H9 (cell line): ENCODE measurements at regions not wholly inside any gene's neighbourhood (a gene's known extent, or its start where the extent isn't known, plus 50 kb on each side); places are given as distances from the start of the nearest gene placed in this dataset.

Source experiments
- DNase-seq: peaks from one replicate; pipeline ENCODE4 v3.0.0-alpha.2; 2017
- H2AFZ ChIP-seq: one replicate; pipeline ENCODE4 v1.6.1; 2013; ENCODE audit warnings: mild to moderate bottlenecking, low read length, control low read depth, moderate library complexity
- H2AK5ac ChIP-seq: 2 replicates; pipeline ENCODE4 v1.6.1; 2013; ENCODE audit warnings: low read length, control low read depth, mixed read lengths; ENCODE audit not compliant: insufficient read length
- H2BK120ac ChIP-seq: one replicate; pipeline ENCODE4 v1.6.1; 2013; ENCODE audit warnings: low read depth, mild to moderate bottlenecking, low read length, control low read depth, inconsistent platforms; ENCODE audit not compliant: poor library complexity, severe bottlenecking
- H2BK12ac ChIP-seq: 2 replicates; pipeline ENCODE4 v1.6.1; 2013; ENCODE audit warnings: low read length, control low read depth, mixed read lengths, low read depth; ENCODE audit not compliant: insufficient read length
- H2BK15ac ChIP-seq: 2 replicates; pipeline ENCODE4 v1.6.1; 2013; ENCODE audit warnings: low read depth, low read length, control low read depth
- H2BK20ac ChIP-seq: one replicate; pipeline ENCODE4 v1.6.1; 2013; ENCODE audit warnings: low read depth, mild to moderate bottlenecking, low read length, control low read depth, inconsistent platforms; ENCODE audit not compliant: poor library complexity, severe bottlenecking
- H2BK5ac ChIP-seq: 2 replicates; pipeline ENCODE4 v1.6.1; 2013; ENCODE audit warnings: low read length, control low read depth, mixed read lengths; ENCODE audit not compliant: insufficient read length
- H3K14ac ChIP-seq: 2 replicates; pipeline ENCODE4 v1.6.1; 2013; ENCODE audit warnings: low read length, control low read depth; ENCODE audit not compliant: insufficient read depth
- H3K18ac ChIP-seq: 2 replicates; pipeline ENCODE4 v1.6.1; 2013; ENCODE audit warnings: low read depth, mild to moderate bottlenecking, mixed read lengths, low read length, control low read depth; ENCODE audit not compliant: insufficient read length
- H3K23ac ChIP-seq: 2 replicates; pipeline ENCODE4 v1.6.1; 2013; ENCODE audit warnings: low read length, control low read depth, mixed read lengths, low read depth; ENCODE audit not compliant: insufficient read length
- H3K23me2 ChIP-seq: 2 replicates; pipeline ENCODE4 v1.6.1; 2013; ENCODE audit warnings: low read depth, mild to moderate bottlenecking, mixed read lengths, low read length, control low read depth; ENCODE audit not compliant: insufficient read length, poor library complexity, severe bottlenecking
- H3K27ac ChIP-seq: 2 replicates; pipeline ENCODE4 v1.5.1; 2013; ENCODE audit warnings: low read length, control low read depth, mixed read lengths, low read depth; ENCODE audit not compliant: insufficient read length
- H3K27me3 ChIP-seq: 2 replicates; pipeline ENCODE4 v1.6.1; 2013; ENCODE audit warnings: low read length, control low read depth, inconsistent platforms; ENCODE audit not compliant: insufficient read depth
- H3K4ac ChIP-seq: 2 replicates; pipeline ENCODE4 v1.6.1; 2013; ENCODE audit warnings: low read depth, mild to moderate bottlenecking, control low read depth, inconsistent platforms, low read length, moderate library complexity
- H3K4me1 ChIP-seq: 2 replicates; pipeline ENCODE4 v1.6.1; 2013; ENCODE audit warnings: low read length, control low read depth, inconsistent platforms; ENCODE audit not compliant: insufficient read depth
- H3K4me2 ChIP-seq: 2 replicates; pipeline ENCODE4 v1.6.1; 2013; ENCODE audit warnings: low read length, control low read depth, mixed read lengths; ENCODE audit not compliant: insufficient read length, insufficient read depth
- H3K56ac ChIP-seq: 2 replicates; pipeline ENCODE4 v1.6.1; 2013; ENCODE audit warnings: low read depth, mild to moderate bottlenecking, mixed read lengths, low read length, control low read depth; ENCODE audit not compliant: insufficient read length
- H3K79me1 ChIP-seq: 2 replicates; pipeline ENCODE4 v1.6.1; 2013; ENCODE audit warnings: low read depth, mild to moderate bottlenecking, moderate library complexity, low read length, control low read depth, inconsistent platforms; ENCODE audit not compliant: insufficient read depth, poor library complexity, severe bottlenecking
- H3K79me2 ChIP-seq: 2 replicates; pipeline ENCODE4 v1.6.1; 2013; ENCODE audit warnings: low read length, control low read depth, inconsistent platforms; ENCODE audit not compliant: insufficient read depth
- H3K9ac ChIP-seq: 2 replicates; pipeline ENCODE4 v1.6.1; 2013; ENCODE audit warnings: low read length, control low read depth, mixed read lengths; ENCODE audit not compliant: insufficient read length; ENCODE audit errors: extremely low read depth
- H3K9me3 ChIP-seq: one replicate; pipeline ENCODE4 v1.6.1; 2013; ENCODE audit warnings: low read depth, low read length, inconsistent platforms; ENCODE audit not compliant: control insufficient read depth
- H3T11ph ChIP-seq: one replicate; pipeline ENCODE4 v1.6.1; 2013; ENCODE audit warnings: mild to moderate bottlenecking, low read length, control low read depth, inconsistent platforms
- H4K20me1 ChIP-seq: one replicate; pipeline ENCODE4 v1.6.1; 2013; ENCODE audit not compliant: control insufficient read depth, insufficient read length, insufficient read depth
- H4K5ac ChIP-seq: 2 replicates; pipeline ENCODE4 v1.6.1; 2013; ENCODE audit warnings: low read depth, mild to moderate bottlenecking, mixed read lengths, low read length, control low read depth; ENCODE audit not compliant: insufficient read length
- H4K8ac ChIP-seq: replicated peaks from 2 replicates; pipeline ENCODE4 v1.6.1; 2013; ENCODE audit warnings: low read length, control low read depth, mixed read lengths, low read depth; ENCODE audit not compliant: insufficient read length
- H4K91ac ChIP-seq: 2 replicates; pipeline ENCODE4 v1.6.1; 2013; ENCODE audit warnings: low read depth, mild to moderate bottlenecking, moderate library complexity, mixed read lengths, low read length, control low read depth; ENCODE audit not compliant: insufficient read length
- H3K27ac Mint-ChIP-seq, 3 experiments: 2 replicates in 2 of 3; 3 replicates in 1 of 3; pipeline ENCODE4 v1.8.0; 2020 to 2021; ENCODE audit warnings: mixed read lengths in 3 of 3, mild to moderate bottlenecking in 1 of 3, moderate library complexity in 1 of 3
- H3K27me3 Mint-ChIP-seq: 2 replicates; pipeline ENCODE4 v1.8.0; 2021; ENCODE audit warnings: low read depth, mild to moderate bottlenecking, moderate library complexity, mixed read lengths
- H3K36me3 Mint-ChIP-seq, 3 experiments: 2 replicates in 2 of 3; 3 replicates in 1 of 3; pipeline ENCODE4 v1.8.0; 2020 to 2021; ENCODE audit warnings: low read depth in 3 of 3, mixed read lengths in 3 of 3; ENCODE audit not compliant: insufficient read depth in 1 of 3
- H3K4me1 Mint-ChIP-seq, 2 experiments: 2 replicates each; pipeline ENCODE4 v1.8.0; 2020; ENCODE audit warnings: mixed read lengths in 2 of 2
- H3K4me3 Mint-ChIP-seq, 2 experiments: 2 replicates in 1 of 2; 3 replicates in 1 of 2; pipeline ENCODE4 v1.8.0; 2020 to 2021; ENCODE audit warnings: mild to moderate bottlenecking in 2 of 2, mixed read lengths in 2 of 2, moderate library complexity in 1 of 2
- H3K9me3 Mint-ChIP-seq, 2 experiments: 2 replicates in 1 of 2; 3 replicates in 1 of 2; pipeline ENCODE4 v1.8.0; 2020; ENCODE audit warnings: mild to moderate bottlenecking in 2 of 2, mixed read lengths in 2 of 2, moderate library complexity in 1 of 2
- TF ChIP-seq, protein P1 (sequence below): fragments of 200-600 bp; sonication (generic); conservative IDR thresholded peaks from 3 replicates; pipeline ENCODE4 v1.8.0; 2021; ENCODE audit warnings: antibody characterized with exemption, mild to moderate bottlenecking

DNA sequence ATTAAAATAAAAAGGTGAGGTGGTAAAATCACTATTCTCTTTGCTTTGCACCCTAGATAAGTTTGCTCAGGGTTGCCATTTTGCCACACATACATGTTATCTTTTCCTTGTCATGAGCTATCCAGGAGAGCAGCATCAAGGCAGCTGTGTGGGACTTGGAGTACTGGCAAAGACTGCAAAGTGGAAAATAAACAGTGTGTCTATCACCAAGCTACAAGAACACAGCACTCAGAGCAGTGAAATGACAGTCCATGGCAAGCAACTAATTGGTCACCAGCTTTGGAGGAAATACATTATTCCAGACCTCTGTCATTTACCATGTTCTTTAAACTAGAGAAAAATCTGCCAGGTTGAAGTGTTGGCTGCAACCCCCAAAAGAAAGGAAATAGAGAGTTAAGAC, 687.8 kb upstream of the FANCL start:
- TF ChIP-seq, protein P1, sequence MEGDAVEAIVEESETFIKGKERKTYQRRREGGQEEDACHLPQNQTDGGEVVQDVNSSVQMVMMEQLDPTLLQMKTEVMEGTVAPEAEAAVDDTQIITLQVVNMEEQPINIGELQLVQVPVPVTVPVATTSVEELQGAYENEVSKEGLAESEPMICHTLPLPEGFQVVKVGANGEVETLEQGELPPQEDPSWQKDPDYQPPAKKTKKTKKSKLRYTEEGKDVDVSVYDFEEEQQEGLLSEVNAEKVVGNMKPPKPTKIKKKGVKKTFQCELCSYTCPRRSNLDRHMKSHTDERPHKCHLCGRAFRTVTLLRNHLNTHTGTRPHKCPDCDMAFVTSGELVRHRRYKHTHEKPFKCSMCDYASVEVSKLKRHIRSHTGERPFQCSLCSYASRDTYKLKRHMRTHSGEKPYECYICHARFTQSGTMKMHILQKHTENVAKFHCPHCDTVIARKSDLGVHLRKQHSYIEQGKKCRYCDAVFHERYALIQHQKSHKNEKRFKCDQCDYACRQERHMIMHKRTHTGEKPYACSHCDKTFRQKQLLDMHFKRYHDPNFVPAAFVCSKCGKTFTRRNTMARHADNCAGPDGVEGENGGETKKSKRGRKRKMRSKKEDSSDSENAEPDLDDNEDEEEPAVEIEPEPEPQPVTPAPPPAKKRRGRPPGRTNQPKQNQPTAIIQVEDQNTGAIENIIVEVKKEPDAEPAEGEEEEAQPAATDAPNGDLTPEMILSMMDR, result no peak
- H4K91ac ChIP-seq, result no peak overlapping the region
- no peak overlapping the region for H3K23ac ChIP-seq
- no peaks in the 10 kb centered on the region for H3K9me3 ChIP-seq
- no peaks in the 10 kb centered on the region for H3K79me2 ChIP-seq
- no peak overlapping the region for H2BK120ac ChIP-seq
- DNase-seq, result no peak
- no peaks in the 10 kb centered on the region for H3K79me1 ChIP-seq
- H2BK12ac ChIP-seq, result no peak overlapping the region
- no peak overlapping the region for H3K14ac ChIP-seq
- Mint-ChIP-seq H3K36me3 (no peaks in the 10 kb centered on the region; a peak in 1 of 7 replicates), H3K27ac (no peak overlapping the region), H3K27me3 (no peaks in the 10 kb centered on the region), H3K4me1 (peaks cover 26% of the 10 kb centered on the region in 2 experiments), H3K9me3 (no peaks in the 10 kb centered on the region; a peak in 1 of 5 replicates), H3K4me3 (no peak overlapping the region)
- H4K20me1 ChIP-seq, result no peaks in the 10 kb centered on the region
- H2AK5ac ChIP-seq, result no peak overlapping the region
- H2AFZ ChIP-seq, result no peak overlapping the region
- H3K4me2 ChIP-seq, result no peak overlapping the region
- no peak overlapping the region for H3K4ac ChIP-seq
- no peak overlapping the region for H3K27ac ChIP-seq
- H2BK5ac ChIP-seq, result no peak overlapping the region
- H3K4me1 ChIP-seq, result peaks cover 5% of the 10 kb centered on the region; the same call in 1 of the 2 replicates
- H3K18ac ChIP-seq, result no peak overlapping the region
- no peaks in the 10 kb centered on the region for H3K27me3 ChIP-seq
- H3K56ac ChIP-seq, result no peak overlapping the region
- no peak overlapping the region for H4K8ac ChIP-seq
- H3T11ph ChIP-seq, result no peak overlapping the region
- H2BK15ac ChIP-seq, result no peak overlapping the region
- no peak overlapping the region for H2BK20ac ChIP-seq
- no peaks in the 10 kb centered on the region for H3K23me2 ChIP-seq
- H3K9ac ChIP-seq, result no peak overlapping the region
- H4K5ac ChIP-seq, result no peak overlapping the region
